NCI-H187 treated with DMSO at 0.1 percent for 48 hours (cell line): ENCODE measurements at regions not wholly inside any gene's neighbourhood (a gene's known extent, or its start where the extent isn't known, plus 50 kb on each side); places are given as distances from the start of the nearest gene placed in this dataset.
"Not testable (repeated sequence)": the region's sequence is repeated elsewhere in the genome, so short reads cannot be mapped to it uniquely, and the experiment has no call there.

Source experiments
- DNase-seq: peaks from one replicate; lab custom pipeline; 2025; lab: John Stamatoyannopoulos, UW

DNA sequence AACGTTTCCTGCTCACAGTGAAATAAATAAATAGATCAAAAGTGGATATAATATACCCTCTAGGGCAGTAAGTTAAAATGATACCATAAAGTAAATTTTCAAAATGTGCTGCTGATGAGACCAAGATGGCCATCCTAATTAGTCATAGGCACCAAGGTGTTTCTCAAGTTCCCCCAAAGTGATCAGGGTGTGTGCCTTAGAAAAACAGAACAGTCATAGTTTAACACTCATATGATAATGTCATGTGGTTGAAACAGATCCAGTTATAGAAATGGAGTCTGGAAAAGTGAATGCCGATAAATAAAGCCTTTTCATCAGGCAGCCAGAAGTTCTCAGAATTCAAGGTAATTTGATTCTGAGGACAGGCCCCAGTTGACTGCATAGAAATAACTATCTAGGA, 161.5 kb upstream of the CDKN2B start:
- no peak for DNase-seq

DNA sequence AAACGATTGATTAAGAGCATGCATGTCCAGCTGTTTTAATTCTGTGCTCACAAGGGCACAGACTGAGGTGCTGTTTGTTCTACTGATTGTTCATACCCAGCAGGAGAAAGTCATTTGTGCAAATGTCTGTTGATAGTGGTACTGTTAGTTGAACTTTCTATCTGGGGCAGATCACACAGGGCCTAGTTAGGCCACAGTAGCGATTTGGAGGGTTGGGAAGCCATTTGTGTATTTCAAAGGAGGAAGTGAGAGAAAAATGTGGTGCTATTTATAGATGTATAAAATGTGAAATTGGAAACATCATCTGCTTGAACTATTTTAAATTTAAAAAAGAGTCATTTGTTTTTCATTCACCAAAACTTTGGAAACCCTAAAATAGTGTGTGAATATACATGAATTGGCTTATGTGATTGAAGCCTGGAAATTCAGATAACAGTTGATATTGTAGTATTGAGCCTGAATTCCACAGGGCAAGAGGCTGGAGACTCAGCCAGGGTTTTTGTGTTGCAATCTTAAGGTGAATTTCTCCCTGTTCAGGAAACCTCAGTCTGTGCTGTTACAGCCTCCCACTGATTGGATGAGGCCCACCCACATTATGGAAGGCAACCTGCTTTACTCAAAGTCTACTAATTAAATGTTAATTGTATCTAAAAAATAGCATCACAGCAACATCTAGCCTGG, 162.0 kb upstream of the CDKN2B start:
- DNase-seq = no peak

DNA sequence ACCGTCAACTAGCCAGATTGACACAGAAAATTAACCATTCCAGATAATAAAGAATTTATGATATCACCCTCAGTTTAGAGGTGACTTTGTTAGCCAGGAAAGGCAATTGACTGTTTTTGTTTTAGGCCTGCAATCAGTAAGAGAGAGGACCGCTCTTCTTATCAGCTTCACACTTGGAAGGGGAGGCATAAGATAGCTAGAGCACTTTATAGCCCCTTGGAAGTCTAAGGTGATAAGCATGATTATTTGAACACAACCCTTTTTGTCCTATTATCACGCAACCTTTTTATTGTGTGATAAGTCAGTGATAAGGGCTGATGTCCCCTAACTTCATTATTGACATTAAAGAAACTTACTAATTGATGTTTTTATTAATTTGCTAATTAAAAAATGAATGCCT, 162.6 kb upstream of the CDKN2B start:
- no peak for DNase-seq

DNA sequence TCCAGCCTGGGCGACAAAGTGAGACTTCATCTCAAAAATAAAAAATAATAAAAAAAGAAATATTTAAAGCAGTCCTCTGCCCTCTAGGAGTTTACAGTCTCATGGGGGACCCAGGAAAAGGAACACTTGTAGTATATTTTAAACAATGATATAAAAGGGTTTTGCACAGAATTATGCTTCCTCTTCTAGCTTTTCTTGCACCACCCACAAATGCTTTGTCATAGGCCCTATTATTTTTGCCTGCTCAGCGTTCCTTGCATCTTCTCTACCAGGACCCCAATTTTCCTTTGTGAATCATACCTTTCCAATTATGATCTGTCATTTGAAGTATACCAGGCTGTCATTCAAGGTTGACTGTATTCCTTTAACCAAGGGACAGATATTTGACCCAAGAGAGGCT, 164.8 kb upstream of the CDKN2B start:
- DNase-seq = no peak

DNA sequence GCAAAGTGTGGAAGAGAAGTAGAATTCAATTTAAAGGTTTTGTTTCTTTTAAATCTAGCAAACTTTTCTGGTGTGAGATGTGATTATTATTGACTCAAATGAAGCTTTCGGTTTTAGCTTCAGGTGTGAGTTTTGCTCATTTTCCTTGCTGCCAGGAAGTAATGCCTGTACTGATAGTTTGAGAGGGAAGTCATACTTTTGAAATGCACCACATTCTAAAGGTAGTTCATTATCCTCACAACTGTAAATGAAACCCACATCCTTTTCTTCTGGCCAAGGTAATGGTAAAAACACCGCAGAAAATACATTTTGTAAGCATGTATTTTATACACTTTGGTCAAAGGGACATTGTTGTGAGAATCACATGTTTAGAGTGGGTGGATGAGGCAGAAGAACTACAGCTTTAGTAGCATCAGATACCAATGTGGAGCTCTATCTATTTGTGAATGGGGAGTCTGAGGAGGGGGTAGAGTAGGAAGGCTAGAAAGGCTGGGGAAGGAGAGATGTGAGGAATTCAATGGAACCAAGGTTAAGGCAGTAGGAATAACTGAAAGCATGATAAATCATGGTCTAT, 167.0 kb upstream of the CDKN2B start:
- no peak for DNase-seq

DNA sequence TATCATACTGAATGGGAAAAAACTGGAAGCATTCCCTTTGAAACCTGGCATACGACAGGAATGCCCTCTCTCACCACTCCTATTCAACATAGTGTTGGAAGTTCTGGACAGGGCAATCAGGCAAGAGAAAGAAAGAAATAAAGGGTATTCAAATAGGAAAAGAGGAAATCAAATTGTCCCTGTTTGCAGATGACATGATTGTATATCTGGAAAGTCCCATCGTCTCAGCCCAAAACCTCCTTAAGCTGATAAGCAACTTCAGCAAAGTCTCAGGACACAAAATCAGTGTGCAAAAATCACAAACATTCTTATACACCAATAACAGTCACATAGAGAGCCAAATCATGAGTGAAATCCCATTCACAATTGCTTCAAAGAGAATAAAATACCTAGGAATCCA, 171.9 kb upstream of the CDKN2B start:
- not testable (repeated sequence) for DNase-seq

DNA sequence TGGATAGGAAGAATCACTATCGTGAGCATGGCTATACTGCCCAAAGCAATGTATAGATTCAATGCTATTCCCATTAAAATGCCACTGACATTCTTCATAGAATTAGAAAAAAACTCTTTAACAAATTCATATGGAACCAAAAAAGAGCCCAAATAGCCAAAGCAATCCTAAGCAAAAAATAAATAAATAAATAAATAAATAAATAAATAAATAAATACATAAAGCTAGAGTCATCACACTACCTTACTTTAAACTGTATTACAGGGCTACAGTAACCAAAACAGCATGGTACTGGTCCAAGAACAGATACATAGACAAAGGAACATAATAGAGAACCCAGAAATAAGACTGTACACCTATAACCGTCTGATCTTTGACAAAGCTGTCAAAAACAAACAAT, 180.4 kb upstream of the CDKN2B start:
- DNase-seq = no peak

DNA sequence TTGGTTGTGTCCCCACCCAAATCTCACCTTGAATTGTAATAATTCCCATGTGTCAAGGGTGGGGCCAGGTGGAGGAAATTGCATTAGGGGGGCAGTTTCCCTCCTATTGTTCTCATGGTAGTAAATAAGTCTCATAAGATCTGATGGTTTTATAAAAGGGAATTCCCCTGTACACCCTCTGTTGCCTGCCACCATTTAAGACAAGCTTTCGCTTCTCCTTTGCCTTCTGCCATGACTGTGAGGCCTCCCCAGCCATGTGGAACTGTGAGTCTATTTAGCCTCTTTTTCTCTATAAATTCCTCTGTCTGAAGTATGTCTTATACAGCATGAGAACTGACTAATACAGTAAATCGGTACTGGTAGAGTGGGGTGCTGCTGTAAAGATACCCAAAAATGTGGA, 187.9 kb upstream of the CDKN2B start:
- not testable (repeated sequence) for DNase-seq

DNA sequence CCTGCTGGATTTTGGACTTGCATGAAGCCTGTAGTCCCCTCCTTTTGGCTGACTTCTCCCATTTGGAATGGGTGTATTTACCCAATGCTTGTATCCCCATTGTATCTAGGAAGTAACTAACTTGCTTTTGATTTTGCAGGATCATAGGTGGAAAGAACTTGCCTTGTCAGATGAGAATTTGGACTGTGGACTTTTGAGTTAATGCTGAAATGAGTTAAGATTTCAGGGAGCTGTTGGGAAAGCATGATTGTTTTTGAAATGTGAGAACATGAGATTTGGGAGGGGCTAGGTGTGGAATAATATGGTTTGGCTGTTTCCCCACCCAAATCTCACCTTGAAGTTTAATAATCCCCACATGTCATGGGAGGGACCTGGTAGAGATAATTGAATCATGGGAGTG, 189.6 kb upstream of the CDKN2B start:
- no peak for DNase-seq

DNA sequence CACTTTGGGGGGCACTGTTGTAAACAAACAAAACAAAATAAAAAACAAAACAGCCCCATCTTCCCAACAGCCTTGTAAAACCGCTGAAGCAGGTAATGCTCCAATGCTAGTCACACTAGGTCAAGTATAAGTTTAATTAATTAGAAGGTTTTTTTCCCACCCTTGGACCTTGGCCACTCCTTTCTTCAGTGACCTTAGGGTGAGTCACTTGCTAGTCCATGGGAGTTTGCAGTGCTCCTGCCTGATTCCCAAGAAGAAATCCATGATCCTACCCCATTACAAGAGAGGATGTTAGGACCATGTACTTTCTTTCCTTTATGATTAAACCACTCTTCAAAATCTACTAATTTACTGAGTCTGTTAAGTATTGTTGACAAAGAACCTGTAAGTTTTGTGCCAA, 192.2 kb upstream of the CDKN2B start:
- DNase-seq = no peak

DNA sequence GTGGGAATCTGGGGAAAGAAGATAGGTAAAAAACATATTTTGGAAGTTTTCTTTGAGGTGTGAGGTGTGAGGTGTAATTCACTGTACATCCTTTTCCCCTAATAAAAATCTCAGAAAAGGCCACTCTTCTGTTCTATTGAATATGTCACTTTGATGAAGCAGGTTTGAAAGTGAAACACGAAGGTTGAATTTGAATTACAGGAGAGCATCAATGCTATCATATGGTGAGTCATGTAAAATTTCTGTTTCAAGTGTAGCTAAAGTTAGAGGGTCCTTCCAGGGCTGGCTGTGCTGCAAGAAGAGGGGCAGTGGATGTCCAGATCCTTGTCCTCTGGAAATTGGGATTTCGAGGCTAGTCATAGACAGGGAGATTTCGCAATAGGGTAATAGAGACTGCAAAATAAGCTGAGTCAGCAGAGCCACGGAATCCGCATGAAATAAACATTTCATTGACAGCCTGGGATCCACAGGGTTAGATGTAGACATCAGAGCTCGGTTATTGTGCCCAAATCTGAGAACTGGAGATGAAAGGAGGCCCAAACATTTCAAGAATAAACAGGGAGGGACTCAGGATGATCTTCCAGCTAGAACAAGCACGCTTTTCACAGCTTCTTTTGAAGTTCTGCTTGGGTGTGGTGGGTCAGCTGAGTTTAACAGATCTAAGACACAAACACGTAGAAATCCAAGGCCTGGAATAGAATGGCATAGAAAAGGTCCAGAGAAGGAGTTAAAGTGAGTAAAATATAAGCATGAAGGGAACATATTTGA, 194.4 kb upstream of the CDKN2B start:
- DNase-seq = no peak

DNA sequence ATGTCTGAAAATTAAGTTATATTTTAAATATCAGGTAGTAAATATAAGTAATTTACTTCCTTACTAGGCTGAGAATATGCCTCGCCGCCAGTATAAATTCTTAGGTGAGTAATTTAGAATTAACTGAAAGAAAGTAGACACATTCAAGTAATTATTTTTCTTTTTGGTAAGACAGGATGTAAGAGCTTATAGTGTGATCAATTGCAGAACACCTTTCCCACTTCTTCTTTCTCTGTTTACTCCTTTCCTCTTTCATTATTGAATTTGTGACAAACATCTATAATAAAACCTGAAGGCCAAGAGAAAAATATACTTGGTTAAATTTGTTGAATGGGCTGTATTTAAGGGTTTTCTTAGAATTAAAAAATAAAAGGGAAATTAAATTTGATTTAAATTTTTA, 195.1 kb upstream of the CDKN2B start:
- DNase-seq = no peak

DNA sequence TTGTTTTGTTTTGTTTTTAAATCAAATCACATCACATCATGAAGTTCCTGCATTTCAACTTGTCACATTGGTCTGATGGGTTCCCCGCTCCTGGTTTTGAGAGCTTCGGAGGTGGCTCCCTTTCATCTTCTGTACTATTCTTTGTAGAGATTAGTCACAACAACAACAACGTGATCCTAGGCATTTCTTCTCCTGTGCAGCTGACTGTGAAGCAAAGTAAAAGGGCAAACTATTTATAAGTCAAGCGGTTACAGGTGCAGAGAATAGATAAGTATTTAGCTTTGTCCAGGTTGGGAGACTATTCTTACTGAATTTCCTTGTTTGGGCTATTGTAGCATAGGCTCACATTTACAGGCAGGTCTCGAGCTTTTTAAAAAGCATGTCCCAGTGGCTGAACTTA, 197.7 kb upstream of the CDKN2B start:
- DNase-seq = peak; percentile 78

DNA sequence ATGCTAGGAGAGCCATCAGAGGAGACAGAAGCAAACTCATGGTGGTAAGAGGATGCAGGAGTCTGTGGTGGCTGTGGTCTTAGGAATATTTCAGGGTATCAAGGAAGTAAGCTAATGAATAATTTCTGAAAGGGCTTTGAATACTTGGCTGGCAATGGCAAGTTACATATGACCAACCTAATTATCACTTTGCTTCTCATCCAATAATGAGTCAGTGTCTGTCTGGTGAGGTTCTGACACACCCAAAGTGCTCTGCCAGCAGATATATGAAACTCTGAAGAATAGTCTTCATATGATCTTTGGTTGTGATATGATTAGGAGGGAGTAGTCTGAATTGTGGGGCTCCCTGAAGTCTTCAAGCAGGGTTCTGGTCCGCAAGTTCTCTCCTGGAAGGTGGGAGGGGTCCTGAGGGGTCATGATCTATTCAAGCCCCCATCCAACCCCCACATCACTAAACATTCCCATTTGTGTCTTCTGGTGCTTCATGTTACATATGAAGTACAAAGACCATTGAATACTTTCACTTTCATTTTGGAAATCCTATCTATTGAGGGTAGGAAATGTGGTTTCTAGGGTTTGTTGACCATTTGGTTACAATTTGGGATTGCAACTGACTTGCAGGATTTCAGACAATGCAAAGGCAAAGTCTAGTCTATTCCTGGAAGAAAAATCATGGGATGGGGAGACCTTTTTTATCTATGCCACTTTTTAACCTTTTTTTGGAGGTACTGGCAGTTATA, 199.9 kb upstream of the CDKN2B start:
- DNase-seq = no peak

DNA sequence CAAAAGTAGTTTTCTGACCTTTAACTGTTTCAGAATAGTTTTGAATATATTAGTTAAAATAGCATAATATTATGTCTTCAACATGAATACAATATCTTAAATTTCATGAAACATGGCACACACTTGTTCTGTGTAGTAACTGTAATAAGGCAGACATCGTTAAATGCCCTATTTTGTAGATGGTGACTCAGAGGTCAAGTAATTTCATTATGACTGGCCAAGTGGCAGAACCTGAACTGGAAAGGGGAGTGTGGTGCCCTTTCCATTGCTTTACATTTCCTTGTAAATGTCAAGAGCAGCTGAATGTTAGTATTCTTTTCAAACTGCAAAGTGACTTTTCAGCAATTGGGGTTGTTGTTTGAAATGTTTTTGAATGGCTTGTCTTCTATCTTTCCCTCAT, 201.2 kb upstream of the CDKN2B start:
- no peak for DNase-seq

DNA sequence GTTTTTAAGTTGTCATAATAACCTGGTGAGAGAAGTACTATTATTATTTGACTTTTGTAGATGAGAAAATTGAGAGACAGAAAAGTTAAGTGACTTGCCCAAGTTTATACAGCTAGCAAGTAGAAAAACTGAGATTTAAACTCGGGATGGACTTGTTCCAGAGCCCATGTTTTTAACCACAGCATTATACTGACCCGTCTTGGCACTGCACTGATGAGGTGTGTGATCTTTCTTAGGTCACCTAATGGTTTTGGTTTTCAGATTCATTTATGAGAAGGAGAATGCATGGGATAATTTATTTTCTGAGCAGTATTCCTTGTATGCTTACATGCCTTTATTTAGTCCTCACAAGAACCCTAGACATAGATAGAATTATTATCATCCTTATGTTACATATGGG, 201.8 kb upstream of the CDKN2B start:
- DNase-seq = no peak

DNA sequence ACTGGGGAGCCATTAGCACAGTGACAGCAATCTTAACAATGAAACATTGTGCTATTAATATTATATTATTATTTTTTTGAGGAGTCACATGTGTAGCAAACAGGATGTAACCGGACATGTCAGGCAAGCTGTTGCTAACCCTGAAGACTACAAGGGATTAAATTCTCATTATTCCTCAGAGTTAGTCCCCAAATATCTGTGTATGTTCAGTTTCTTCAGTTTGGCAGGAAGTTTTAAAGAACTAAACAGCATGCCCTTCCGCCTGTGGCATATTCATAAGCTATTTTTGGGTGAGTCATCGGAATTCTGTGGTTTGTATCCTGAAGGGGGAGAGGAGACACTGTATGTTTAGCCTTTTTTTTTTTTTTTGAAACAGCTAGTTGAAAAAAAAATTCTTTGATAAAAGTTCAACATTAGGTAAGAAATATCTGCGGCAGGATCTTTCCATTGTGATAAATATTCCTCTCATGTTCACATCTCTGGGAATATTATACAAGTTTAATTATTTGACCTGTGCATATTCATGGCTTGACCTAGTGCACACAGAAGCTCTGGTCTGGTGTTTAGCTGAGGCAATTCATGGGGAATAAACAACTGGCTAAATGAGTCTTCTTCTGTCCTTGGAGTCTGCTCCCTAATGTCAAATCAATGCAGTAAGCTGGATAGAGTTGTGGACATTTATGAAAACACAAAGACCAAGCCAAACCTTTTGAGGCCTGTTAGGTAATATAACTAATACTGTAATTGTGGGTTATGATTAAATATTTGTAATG, 202.7 kb upstream of the CDKN2B start:
- no peak for DNase-seq

DNA sequence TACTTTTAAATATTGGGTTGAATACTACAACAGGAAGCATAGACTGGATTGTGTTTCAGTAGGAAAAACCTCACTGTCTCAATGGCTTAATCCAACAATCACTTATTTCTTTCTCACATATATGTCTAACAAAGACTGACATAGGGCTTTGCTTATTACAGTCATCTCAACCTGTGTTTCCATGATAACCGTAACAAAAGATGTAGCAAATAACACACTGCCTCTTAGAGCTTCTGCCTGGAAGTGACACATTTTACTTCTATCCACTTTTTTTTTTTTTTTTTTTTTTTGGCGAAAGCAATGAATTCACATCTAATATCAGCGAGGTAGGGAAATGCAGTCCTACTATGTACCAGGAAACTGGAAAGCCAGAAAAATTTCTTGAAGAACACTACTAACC, 204.9 kb upstream of the CDKN2B start:
- no peak for DNase-seq

DNA sequence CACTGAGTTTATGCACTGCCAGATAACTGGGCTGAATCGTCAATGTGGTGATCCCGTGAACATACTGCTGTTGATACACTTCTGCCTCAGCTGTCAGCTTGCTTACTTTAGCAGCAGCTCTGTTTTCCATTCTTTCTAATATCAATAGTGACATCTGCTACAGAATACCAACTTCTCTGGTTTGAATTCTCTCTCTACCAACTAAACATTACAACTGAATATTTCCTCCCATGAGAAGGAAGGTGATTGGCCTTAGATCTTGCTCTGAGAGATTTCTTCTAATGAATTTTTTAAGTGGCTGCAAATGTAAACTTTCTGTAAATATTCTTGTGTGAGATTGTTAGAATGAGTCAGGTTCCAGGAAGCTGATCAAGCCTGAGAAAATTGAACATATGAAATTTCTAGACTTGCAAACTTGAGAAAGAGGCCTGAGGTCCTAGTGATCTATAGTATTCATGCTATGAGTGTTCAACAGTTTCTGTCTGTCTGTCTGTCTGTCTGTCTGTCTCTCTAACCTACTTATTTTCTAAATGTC, 205.5 kb upstream of the CDKN2B start:
- no peak for DNase-seq

DNA sequence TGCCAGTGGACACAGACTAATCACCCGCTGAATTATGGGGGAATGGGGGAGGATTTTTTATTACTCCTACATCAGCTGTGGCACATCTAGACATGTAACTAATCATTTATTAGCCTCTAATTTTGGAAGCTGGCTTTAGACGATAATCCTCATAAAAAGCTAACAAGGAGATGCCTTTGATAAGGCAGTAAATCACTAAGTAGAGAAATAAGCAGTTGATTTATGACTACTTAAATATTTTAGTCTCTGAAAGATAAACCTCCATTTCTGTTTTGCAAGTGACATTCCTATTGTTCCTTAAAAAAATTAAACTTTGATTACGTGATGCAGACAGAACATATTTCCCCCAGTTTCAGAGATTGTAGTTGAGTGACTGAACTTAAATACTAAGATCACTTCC, 206.4 kb upstream of the CDKN2B start:
- DNase-seq = no peak

DNA sequence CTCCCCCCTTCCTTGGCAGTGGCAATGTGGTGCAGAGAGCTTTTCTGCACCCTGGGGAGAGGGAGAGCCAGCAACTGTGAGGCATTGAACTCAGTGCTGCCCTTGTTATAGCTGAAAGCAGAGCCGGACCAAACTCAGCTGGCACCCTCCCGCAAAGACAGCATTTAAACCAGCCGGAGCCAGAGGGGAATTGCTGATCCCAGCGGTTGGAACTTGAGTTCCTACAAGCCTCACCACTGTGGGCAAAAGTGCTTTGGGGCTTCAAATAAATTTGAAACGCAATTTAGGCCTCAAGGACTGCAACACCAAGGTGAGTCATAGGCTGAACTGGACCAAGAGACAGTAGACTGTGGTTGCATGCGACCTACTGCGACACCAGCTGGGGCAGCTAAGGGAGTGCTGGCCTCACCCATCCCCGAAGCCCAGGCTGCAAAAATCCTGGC, 207.6 kb upstream of the CDKN2B start:
- DNase-seq = no peak

DNA sequence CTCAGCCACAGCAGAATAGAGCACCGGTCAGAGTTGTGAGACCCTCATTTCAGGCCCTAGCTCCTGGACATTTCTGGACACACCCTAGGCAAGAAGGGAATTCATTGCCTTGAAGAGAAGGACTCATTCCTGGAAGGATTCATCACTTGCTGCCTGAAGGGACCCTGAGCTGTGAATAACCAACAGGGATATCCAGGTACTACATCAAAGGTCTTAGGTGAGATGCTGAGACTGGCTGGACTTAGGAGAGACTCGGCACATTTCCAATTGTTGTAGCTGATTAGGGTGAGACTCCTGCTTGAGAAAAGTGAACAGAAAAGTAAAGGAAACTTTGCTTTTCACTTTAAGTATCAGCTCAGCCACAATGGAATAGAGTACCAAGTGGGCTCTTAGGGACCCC, 208.1 kb upstream of the CDKN2B start:
- no peak for DNase-seq
